ENCODE measurements at regions not wholly inside any gene's neighbourhood (a gene's known extent, or its start where the extent isn't known, plus 50 kb on each side); places are given as distances from the start of the nearest gene placed in this dataset.

DNA sequence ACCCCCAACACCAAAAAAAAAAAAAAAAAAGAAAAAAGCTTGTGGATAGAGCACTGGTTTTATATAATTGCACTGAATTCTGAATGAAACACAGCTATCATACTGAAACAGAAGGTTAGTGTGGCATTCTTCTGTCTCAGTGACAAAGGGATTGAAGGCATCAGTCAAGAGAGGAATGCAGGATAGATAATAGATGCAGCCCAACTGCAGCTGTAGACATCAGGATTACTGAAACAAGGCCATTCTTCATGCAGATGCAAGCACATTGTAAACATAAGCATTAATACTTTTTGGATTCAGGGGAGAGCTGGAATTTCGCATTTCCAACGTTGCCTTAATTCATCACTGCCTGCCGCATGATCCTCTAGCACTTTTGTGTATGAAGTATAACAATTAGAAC, 897.4 kb upstream of the KLHL29 start:
- intact Hi-C loops (cut with DNase I): no loop called here
- Histone ChIP-seq H3K36me3 (no peaks in the 10 kb centered on the region), H3K4me3 (no peak overlapping the region), H3K27ac (no peak overlapping the region), H3K4me1 (no peaks in the 10 kb centered on the region), H3K27me3 (no peaks in the 10 kb centered on the region), H3K9me3 (no peaks in the 10 kb centered on the region)
- TF ChIP-seq CTCF (IDR thresholded peaks at IDR 0.05) (no peak), POLR2A (IDR thresholded peaks at IDR 0.05) (no peak), POLR2AphosphoS5 (IDR thresholded peaks at IDR 0.05; ENCODE audit: insufficient read depth in 1 of 2, low read depth in 1 of 2) (no peak)
- no peak for DNase-seq (ENCODE audit: extremely low spot score in 2 of 2)

DNA sequence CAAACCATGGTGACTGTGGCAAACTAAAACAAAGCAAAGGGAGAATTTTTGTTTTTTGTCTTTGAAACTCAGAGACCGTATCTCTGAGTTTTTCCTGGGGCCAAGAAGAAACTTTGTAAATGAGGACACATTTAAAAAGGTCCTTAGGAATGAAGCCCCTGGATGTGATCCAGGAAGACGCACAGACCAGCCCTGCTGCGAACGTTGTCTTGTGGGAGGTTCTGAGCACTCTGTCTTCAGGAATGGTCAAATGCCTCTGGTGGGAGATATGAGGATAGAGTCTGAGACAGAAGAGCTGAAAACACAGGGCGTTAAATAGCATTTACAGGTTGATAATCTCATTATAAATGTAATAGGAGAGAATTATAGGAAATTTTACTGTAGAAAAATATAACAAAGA, 893.5 kb upstream of the KLHL29 start:
- Histone ChIP-seq H3K4me3 (no peak overlapping the region), H3K9me3 (no peaks in the 10 kb centered on the region), H3K27me3 (no peaks in the 10 kb centered on the region), H3K27ac (no peak overlapping the region), H3K4me1 (no peaks in the 10 kb centered on the region), H3K36me3 (no peaks in the 10 kb centered on the region)
- DNase-seq (ENCODE audit: extremely low spot score in 2 of 2): no peak
- intact Hi-C loops (cut with DNase I): no loop called here
- TF ChIP-seq POLR2AphosphoS5 (IDR thresholded peaks at IDR 0.05; ENCODE audit: insufficient read depth in 1 of 2, low read depth in 1 of 2) (no peak), CTCF (IDR thresholded peaks at IDR 0.05) (no peak), POLR2A (IDR thresholded peaks at IDR 0.05) (no peak)

- TF ChIP-seq POLR2A (IDR thresholded peaks at IDR 0.05) (no peak), CTCF (IDR thresholded peaks at IDR 0.05) (no peak), POLR2AphosphoS5 (IDR thresholded peaks at IDR 0.05; ENCODE audit: insufficient read depth in 1 of 2, low read depth in 1 of 2) (no peak)
These were observed 890.8 kb upstream of the KLHL29 start for GRCh38 chr2:22494156-22494555.

DNA sequence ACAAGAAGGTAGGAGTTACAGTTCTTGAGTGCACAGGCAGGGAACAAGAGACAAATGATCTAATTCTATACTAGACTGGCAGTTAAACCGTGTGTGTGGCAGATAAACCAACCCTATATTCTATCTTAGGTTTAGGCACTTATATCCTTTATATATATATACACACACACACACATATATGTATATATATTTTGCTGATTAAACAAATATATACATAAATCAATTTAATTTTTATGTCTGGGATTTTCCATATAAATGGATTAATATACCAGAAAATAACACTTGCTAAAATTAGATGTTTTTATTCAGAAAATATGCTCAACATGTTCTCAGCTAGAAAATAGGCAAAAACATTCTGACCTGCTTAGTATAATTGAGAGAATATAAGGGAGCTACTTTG, 887.9 kb upstream of the KLHL29 start:
- H3K36me3 ChIP-seq: no peaks in the 10 kb centered on the region
- H3K4me3 ChIP-seq: no peak overlapping the region
- H3K27ac ChIP-seq: no peak overlapping the region
- no peaks in the 10 kb centered on the region for H3K9me3 ChIP-seq
- H3K27me3 ChIP-seq: no peaks in the 10 kb centered on the region
- no peak for DNase-seq (ENCODE audit: extremely low spot score in 2 of 2)
- TF ChIP-seq POLR2A (IDR thresholded peaks at IDR 0.05): no peak
- no peak for TF ChIP-seq CTCF (IDR thresholded peaks at IDR 0.05)
- TF ChIP-seq POLR2AphosphoS5 (IDR thresholded peaks at IDR 0.05; ENCODE audit: insufficient read depth in 1 of 2, low read depth in 1 of 2): no peak
- intact Hi-C loops (cut with DNase I): no loop called here
- no peaks in the 10 kb centered on the region for H3K4me1 ChIP-seq

More at GRCh38 chr2:22494156-22494555, 890.8 kb upstream of the KLHL29 start:
- no peaks in the 10 kb centered on the region for H3K27me3 ChIP-seq
- H3K27ac ChIP-seq: no peak overlapping the region
- no peaks in the 10 kb centered on the region for H3K4me1 ChIP-seq
- intact Hi-C loops (cut with DNase I): no loop called here
- no peak for DNase-seq (ENCODE audit: extremely low spot score in 2 of 2)
- H3K9me3 ChIP-seq: no peaks in the 10 kb centered on the region
- no peak overlapping the region for H3K4me3 ChIP-seq
- H3K36me3 ChIP-seq: no peaks in the 10 kb centered on the region

DNA sequence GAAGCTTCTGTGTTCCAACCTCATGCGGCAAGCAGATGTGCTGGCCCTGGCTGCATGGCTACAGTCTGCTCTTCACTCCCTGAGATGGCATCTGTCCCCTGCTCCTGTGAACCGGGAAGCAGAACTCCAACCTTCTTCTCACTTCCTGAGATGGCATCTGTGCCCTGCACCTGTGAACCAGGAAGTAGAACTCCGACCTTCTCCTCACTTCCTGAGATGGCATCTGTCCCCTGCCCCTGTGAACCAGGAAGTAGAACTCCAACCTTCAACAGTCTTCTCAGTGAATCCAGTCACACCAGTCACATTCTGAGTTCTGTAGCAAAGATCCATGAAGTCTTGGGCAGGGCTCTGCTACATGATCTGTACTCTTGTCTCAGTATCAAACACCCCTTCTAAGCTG, 887.2 kb upstream of the KLHL29 start:
- no peaks in the 10 kb centered on the region for H3K9me3 ChIP-seq
- no peaks in the 10 kb centered on the region for H3K36me3 ChIP-seq
- H3K4me1 ChIP-seq: no peaks in the 10 kb centered on the region
- no peak for TF ChIP-seq POLR2AphosphoS5 (IDR thresholded peaks at IDR 0.05; ENCODE audit: insufficient read depth in 1 of 2, low read depth in 1 of 2)
- TF ChIP-seq CTCF (IDR thresholded peaks at IDR 0.05): no peak
- TF ChIP-seq POLR2A (IDR thresholded peaks at IDR 0.05): no peak
- no peak overlapping the region for H3K4me3 ChIP-seq
- H3K27ac ChIP-seq: no peak overlapping the region
- intact Hi-C loops (cut with DNase I): no loop called here
- no peaks in the 10 kb centered on the region for H3K27me3 ChIP-seq
- no peak for DNase-seq (ENCODE audit: extremely low spot score in 2 of 2)

Measured in vagina (tissue), 2 donors.